ENCODE measurements at regions not wholly inside any gene's neighbourhood (a gene's known extent, or its start where the extent isn't known, plus 50 kb on each side); places are given as distances from the start of the nearest gene placed in this dataset.

DNA sequence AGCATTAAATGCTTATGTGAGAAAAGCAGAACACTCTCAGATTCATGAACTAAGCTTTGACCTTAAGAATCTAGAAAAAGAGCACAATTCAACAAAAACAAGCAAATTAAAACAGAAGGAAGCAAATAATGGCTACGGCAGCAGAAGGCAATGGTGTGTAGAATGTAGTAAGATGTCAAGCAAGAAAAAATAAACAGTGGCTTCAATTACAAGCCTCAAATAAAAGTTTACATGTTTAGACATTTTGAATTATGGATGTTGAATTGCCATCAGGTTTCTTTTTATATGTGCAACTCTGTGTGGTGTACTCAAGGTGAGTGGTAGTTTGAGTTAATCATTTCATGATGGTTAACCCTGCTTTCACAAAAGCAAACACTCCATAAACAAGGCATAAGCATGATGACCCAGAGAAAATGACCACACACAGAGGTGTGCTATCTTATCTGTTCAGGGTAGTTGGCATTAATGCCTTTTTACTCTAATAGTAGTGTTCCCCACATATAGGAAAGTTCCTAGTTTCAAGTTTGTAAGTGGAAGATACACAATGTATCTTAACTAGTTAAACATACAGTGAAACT, 207.1 kb downstream of the FIGN start:
- TF ChIP-seq POLR2A (IDR thresholded peaks at IDR 0.05): no peak
- TF ChIP-seq, protein P1, sequence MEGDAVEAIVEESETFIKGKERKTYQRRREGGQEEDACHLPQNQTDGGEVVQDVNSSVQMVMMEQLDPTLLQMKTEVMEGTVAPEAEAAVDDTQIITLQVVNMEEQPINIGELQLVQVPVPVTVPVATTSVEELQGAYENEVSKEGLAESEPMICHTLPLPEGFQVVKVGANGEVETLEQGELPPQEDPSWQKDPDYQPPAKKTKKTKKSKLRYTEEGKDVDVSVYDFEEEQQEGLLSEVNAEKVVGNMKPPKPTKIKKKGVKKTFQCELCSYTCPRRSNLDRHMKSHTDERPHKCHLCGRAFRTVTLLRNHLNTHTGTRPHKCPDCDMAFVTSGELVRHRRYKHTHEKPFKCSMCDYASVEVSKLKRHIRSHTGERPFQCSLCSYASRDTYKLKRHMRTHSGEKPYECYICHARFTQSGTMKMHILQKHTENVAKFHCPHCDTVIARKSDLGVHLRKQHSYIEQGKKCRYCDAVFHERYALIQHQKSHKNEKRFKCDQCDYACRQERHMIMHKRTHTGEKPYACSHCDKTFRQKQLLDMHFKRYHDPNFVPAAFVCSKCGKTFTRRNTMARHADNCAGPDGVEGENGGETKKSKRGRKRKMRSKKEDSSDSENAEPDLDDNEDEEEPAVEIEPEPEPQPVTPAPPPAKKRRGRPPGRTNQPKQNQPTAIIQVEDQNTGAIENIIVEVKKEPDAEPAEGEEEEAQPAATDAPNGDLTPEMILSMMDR (IDR thresholded peaks at IDR 0.05 in 4 of 5, conservative IDR thresholded peaks at IDR 0.05 in 1 of 5): no peak
